NCI-H226 (cell line): ENCODE measurements at regions not wholly inside any gene's neighbourhood (a gene's known extent, or its start where the extent isn't known, plus 50 kb on each side); places are given as distances from the start of the nearest gene placed in this dataset.
"Not testable (repeated sequence)": the region's sequence is repeated elsewhere in the genome, so short reads cannot be mapped to it uniquely, and the experiment has no call there.

ENCODE experiments used
- DNase-seq: peaks from one replicate; pipeline ENCODE4 v3.0.0-alpha.2; 2015

DNA sequence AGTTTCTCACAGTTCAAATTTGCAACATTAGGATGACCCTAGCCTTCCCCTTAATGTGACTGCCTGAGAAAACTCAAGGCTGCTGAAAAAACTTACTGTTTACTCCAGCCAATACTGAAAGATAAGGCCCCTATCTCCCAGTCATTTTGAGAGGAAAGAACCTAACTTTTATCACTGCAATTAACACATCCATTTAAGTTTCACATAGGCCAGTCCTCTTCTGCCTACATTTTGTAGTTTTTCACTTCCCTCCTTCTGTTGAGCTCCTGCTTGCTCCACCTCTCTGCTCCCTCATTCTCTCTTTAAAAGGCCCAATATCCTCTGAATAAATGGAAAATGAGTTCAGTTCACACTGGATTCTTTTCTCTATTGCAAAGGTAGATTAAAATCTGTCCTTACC is 1996.2 kb upstream of the FLRT2 start:
- DNase-seq, result no peak

GRCh38 chr14:83534995-83535394 is 1994.9 kb upstream of the FLRT2 start:
- no peak for DNase-seq

DNA sequence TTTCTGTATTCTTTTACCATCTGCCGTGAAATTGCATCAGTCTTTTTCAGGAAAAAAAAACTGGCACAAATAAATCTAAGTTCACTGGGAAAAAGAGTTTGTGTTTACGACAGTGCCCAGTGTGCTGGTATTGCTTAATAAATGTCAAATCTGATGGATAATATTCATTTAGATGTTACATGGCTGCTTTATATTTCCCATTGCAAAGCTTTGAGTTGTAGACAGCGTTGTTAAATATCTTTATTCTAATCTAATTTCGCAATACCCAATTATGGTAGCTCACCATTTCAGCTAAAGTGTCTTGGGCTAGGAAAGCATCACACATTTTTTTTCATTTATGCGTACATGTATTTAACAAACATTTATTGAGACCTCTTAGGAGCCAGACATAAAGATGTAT is 1994.5 kb upstream of the FLRT2 start:
- DNase-seq, result no peak

DNA sequence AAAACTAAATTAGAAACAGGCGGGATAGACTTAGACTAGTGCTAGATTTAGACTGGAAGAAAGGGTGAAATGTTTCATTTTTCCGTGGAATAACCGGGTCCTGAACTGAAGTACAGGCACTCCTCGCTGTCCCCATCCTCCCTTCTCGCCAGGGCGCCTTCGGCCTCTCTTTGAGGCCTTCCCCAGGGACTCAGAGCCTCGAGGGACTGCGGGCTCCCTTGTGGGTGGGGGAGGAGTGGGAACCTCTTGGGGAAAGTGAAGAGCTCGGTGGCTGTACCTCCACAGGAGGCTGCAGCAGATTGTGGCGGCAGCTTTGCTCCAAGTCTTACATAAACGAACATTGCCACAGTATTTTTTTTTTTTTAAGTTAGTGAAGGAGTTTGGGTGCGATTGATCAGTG is 1988.8 kb upstream of the FLRT2 start:
- DNase-seq, result no peak

GRCh38 chr14:83548061-83548839 is 1981.7 kb upstream of the FLRT2 start:
- DNase-seq, result peak; percentile 84

DNA sequence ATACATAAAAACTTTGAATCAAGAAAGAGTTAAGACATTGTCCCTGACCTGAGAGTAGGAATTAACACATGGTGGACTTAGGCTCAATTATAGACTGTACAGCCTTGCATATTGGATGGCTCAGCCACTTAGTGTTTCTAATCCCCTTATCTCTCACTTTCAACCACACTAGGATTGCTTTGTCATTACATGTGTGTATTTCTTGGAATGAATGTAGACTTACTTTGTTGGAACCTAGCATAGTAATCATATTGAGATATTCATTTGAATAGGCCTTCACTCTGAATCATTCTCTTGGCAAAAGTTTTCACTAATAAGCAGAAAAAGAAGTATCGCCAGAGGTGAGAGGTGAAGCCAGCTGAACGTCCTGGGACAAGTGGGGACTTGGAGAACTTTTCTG is 1973.9 kb upstream of the FLRT2 start:
- DNase-seq, result peak; percentile 78

DNA sequence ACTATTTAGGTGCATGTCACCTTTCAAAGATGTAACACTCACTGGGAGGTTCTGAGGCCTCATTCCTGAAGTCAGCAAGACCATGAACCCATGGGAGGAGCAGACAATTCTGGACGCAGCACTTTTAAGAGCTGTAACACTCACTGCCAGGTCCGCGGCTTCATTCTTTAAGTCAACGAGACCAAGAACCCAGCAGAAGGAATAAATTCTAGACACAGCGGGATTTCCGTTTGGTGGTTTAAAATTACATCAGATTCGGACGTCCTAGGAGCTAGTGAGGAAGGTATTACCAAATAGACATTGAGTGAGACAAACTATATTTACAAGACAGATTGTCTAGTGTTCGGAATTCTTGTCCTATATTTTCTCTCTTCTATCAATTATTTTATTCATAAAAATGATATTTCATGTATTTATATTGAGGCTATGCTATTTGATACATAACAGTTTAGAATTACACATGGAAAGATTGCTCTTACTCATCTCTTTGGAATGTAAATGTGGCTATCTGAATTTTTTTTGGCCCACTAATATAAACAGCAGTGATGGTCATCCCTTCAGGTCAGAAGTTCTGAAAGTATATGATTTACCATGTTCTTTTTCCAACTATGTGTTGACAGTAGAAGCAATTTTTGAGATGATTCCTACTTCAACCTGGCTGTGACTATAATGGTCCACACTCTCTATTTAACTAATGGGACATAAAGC is 1973.0 kb upstream of the FLRT2 start:
- peak; percentile 80 for DNase-seq

GRCh38 chr14:83558946-83559345 is 1971.0 kb upstream of the FLRT2 start:
- DNase-seq, result peak; percentile 66

DNA sequence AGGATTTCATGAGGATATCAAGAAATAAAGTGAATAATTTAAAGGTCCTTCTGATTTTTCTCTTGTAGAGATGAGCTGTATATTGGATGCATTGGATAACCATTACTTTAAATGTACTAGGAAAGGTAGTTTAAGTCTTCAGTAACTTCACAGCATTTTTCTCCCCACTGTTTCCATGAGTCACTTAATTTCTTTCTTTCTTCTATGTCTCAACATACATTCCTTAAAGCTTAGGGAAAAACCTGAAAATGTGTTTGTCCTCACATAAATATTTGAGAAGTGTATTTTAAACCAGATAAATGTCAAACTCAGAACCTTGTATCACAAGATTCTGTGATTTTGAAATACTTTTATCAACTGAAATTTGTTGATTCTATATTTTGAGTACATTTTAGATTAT is 1970.2 kb upstream of the FLRT2 start:
- peak; percentile 61 for DNase-seq

GRCh38 chr14:83561261-83561660 is 1968.7 kb upstream of the FLRT2 start:
- DNase-seq, result no peak

GRCh38 chr14:83566567-83566966 is 1963.4 kb upstream of the FLRT2 start:
- no peak for DNase-seq

DNA sequence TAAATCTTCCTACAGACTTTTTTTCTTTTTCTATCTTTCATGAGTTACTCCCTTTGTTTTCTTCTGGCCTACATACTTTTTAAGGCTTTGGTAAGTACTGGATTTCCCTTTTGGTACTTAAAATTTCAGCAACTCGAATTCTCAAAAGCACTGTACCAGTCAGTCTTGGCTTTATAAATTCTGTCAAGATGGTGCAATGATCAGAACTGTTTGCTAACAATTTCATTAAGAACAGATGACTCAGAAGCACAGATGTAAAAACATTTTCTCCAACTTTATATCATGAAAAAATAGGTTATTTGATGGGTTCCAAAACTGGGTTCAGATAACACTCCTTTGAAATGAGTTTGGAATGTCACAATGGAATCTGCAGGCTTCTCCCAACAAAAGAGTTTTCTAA is 1961.8 kb upstream of the FLRT2 start:
- DNase-seq, result no peak

DNA sequence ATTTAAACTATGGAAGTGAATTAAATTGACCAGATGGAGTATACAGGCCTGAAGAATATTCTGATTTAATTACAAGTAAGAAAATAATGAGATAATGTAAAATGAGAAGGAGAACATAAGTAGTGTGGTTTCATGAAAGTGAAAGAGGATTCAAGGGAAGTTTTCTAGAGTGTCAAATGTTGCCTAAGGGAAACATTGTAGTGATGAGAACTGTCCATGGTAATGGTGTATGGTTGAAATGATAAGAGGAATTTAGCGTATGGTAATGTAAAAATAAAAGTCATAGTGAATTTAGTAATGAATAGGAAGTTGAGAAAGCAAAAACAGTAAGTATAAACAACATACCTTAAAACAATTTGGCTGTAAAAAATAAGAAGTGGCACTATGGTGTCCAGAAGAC is 1954.6 kb upstream of the FLRT2 start:
- DNase-seq, result no peak

DNA sequence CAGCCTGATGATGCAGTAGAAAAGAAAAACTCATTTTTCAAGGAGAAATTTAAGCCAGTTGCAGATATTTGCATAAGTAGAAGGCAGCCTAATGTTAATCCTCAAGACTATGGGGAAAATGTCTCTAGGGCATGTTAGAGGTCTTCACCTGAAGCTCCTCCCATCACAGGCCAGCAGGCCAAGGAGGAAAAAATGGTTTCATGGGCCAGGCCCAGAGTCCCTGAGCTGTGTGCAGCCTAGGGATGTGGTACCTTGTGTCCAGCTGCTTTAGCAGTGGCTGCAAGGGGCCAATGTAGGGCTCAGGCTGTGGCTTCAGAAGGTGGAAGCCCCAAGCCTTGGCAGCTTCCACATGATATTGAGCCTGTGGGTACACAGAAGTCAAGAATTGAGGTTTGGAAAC is 1946.7 kb upstream of the FLRT2 start:
- no peak for DNase-seq

- DNase-seq, result no peak
These were observed 1935.1 kb upstream of the FLRT2 start for GRCh38 chr14:83594874-83595273.

GRCh38 chr14:83607682-83608081 is 1922.3 kb upstream of the FLRT2 start:
- no peak for DNase-seq

DNA sequence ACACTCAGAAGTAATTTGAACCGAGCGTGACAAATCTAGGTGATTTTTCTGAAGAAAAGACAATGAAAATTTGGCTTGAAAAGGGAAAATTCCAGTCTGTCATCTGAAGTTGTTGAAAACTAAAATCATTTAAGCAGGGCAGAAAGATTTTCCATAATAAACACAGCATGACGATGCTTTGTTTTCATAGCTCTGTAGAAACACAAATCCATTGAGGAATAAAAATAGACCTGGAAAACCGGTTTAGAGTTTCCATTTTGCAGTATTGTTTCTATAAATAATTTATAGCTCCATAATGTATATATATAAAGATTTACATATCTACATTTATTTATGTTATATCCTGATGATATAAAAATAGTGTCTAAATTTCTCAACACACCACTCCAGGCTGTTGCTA is 1918.5 kb upstream of the FLRT2 start:
- no peak for DNase-seq

GRCh38 chr14:83611906-83612390 is 1918.0 kb upstream of the FLRT2 start:
- no peak for DNase-seq

- no peak for DNase-seq
These were observed 1915.0 kb upstream of the FLRT2 start for GRCh38 chr14:83614956-83615355.

- no peak for DNase-seq
These were observed 1905.4 kb upstream of the FLRT2 start for GRCh38 chr14:83624541-83624940.

DNA sequence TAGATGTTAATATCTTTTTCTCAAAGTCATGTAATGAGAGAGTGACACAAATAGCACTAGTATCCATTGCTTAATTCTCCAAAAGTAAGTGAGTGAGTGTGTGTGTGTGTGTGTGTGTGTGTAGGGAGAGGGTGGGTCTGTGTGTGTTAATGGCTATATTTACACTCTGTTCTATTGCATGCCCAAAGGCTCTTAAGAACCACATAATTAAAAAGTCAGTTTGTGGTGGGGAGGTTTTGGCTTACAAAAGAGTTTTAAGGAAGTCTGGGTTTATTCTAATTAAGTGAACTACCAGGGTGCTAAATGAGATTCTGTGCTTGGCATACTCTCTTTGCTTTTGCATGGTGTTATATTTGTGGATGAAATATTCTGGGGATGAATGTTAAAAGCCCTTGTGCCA is 1897.6 kb upstream of the FLRT2 start:
- no peak for DNase-seq

GRCh38 chr14:83638748-83639504 is 1891.0 kb upstream of the FLRT2 start:
- DNase-seq, result no peak

- DNase-seq, result not testable (repeated sequence)
These were observed 1890.5 kb upstream of the FLRT2 start for GRCh38 chr14:83639505-83639875.

GRCh38 chr14:83646228-83646627 is 1883.7 kb upstream of the FLRT2 start:
- DNase-seq, result no peak
